Astrocyte (in vitro differentiated cells and primary cell): ENCODE measurements at regions not wholly inside any gene's neighbourhood (a gene's known extent, or its start where the extent isn't known, plus 50 kb on each side); places are given as distances from the start of the nearest gene placed in this dataset.
"Not testable (repeated sequence)": the region's sequence is repeated elsewhere in the genome, so short reads cannot be mapped to it uniquely, and the experiment has no call there.

ENCODE experiments used
- EZH2 ChIP-seq: IDR thresholded peaks from 2 replicates; pipeline ENCODE4 v1.6.1; 2012; ENCODE audit warnings: mild to moderate bottlenecking, low read length, inconsistent platforms; ENCODE audit not compliant: insufficient read depth
- TF ChIP-seq, protein P1 (sequence below): IDR thresholded peaks from 2 replicates; pipeline ENCODE4 v1.5.1; 2011; ENCODE audit warnings: low read depth, mild to moderate bottlenecking, inconsistent platforms, low read length, moderate library complexity; ENCODE audit not compliant: insufficient read depth

DNA sequence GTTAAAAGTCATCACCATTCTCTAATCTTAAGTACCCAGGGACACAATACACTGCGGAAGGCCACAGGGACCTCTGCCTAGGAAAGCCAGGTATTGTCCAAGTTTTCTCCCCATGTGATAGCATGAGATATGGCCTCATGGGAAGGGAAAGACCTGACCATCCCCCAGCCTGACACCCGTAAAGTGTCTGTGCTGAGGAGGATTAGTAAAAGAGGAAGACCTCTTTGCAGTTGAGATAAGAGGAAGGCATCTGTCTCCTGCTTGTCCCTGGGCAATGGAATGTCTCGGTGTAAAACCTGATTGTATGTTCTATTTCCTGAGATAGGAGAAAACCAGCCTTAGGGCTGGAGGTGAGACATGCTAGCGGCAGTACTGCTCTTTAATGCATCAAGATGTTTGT lies 1398.1 kb downstream of the UQCRFS1 start:
- TF ChIP-seq, protein P1, sequence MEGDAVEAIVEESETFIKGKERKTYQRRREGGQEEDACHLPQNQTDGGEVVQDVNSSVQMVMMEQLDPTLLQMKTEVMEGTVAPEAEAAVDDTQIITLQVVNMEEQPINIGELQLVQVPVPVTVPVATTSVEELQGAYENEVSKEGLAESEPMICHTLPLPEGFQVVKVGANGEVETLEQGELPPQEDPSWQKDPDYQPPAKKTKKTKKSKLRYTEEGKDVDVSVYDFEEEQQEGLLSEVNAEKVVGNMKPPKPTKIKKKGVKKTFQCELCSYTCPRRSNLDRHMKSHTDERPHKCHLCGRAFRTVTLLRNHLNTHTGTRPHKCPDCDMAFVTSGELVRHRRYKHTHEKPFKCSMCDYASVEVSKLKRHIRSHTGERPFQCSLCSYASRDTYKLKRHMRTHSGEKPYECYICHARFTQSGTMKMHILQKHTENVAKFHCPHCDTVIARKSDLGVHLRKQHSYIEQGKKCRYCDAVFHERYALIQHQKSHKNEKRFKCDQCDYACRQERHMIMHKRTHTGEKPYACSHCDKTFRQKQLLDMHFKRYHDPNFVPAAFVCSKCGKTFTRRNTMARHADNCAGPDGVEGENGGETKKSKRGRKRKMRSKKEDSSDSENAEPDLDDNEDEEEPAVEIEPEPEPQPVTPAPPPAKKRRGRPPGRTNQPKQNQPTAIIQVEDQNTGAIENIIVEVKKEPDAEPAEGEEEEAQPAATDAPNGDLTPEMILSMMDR, result not testable (repeated sequence)
- not testable (repeated sequence) for TF ChIP-seq EZH2
